ENCODE measurements at regions not wholly inside any gene's neighbourhood (a gene's known extent, or its start where the extent isn't known, plus 50 kb on each side); places are given as distances from the start of the nearest gene placed in this dataset.

DNA sequence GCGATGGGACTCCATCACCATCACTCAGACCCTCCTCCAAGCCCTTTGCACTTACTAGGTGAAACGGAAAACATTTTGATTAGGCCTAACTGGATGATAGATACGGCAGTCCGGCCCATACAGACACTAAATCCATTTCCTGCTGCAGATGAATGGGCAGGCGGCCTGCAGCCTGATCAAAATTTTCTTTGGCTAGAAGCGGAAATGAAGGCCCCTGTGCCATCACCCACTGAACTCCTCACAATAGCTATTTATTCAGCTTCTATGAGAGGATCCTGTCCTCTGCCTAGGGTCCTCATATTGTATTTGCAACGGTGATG, 200.5 kb downstream of the OMA1 start:
- no peak overlapping the region for H3K27ac Mint-ChIP-seq
- intact Hi-C loops (cut with micrococcal nuclease), result no loop called here
- ATAC-seq (ENCODE audit: low read depth), result no peak
- ChIA-PET CTCF (no interaction called here), POLR2A (no interaction called here)
- H3K9me3 Mint-ChIP-seq, result peaks cover 6% of the 10 kb centered on the region
- DNase-seq, result no peak
- H3K27me3 Mint-ChIP-seq, result no peaks in the 10 kb centered on the region
- no peaks in the 10 kb centered on the region for H3K36me3 Mint-ChIP-seq (ENCODE audit: low read depth)
- H3K4me1 Mint-ChIP-seq, result no peaks in the 10 kb centered on the region
- H3K4me3 Mint-ChIP-seq, result no peak overlapping the region
- TF ChIP-seq, protein P1, sequence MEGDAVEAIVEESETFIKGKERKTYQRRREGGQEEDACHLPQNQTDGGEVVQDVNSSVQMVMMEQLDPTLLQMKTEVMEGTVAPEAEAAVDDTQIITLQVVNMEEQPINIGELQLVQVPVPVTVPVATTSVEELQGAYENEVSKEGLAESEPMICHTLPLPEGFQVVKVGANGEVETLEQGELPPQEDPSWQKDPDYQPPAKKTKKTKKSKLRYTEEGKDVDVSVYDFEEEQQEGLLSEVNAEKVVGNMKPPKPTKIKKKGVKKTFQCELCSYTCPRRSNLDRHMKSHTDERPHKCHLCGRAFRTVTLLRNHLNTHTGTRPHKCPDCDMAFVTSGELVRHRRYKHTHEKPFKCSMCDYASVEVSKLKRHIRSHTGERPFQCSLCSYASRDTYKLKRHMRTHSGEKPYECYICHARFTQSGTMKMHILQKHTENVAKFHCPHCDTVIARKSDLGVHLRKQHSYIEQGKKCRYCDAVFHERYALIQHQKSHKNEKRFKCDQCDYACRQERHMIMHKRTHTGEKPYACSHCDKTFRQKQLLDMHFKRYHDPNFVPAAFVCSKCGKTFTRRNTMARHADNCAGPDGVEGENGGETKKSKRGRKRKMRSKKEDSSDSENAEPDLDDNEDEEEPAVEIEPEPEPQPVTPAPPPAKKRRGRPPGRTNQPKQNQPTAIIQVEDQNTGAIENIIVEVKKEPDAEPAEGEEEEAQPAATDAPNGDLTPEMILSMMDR (IDR thresholded peaks at IDR 0.05), result no peak

DNA sequence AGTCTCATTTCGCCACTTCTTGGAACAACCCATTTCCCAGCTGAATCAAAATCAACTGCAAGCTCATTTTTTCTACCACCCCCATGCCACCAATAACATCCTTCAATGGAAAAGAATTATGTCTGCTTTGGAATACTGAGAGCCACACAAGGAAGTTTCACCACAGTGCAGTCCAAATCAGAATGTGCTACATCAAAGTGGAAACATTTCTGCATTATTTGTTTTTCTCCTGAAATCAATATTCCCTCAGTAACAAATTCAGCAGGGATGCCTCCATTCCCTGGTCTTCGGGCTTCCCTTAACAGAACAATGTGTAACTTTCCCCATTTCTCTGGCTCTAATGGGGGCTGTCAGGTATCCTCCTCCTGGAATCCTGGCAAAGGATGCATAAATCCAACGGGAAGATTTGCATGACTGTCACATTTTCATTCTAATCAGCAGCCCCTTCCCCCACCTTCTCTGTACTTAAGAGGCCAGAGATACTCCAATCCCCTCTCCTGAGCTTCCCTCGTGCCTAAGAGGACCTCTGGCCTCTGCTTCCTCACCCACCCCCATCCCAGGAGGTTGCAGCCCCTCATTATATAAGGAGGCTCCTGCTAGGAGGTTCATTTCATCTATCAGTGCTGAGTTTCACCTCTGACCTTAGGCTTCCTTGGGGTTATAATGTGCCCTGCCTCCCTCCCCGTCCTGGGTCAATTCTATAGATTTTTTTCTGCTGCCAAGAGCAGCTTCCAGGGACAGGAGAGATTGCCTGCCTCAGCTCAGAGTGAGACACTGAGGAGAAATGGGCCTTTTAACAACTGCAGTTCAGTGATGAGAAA, 201.1 kb downstream of the OMA1 start:
- Mint-ChIP-seq H3K36me3 (ENCODE audit: low read depth) (no peaks in the 10 kb centered on the region), H3K4me1 (no peaks in the 10 kb centered on the region)

DNA sequence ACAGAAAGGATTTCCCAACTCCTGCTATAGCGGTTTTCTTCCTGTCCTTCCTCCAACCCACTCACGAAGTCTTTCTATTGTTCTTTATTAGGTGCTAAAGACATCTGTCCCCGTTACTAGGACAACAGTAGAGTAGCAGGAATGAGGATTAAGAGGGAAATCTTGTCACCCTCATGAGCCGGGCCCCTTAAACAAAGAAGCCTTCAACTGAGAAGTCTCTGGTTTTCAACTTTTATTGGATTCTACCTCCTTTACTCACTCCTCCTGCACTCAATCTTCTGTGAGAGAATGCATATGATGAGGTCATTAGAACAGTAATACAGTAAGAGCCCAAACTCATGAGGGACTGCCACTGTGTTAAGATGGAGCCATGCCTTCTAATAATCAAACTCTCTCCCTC, 206.3 kb downstream of the OMA1 start:
- ChIA-PET POLR2A (no interaction called here), CTCF (no interaction called here)
- H3K27ac Mint-ChIP-seq, result no peak overlapping the region
- no peak for ATAC-seq (ENCODE audit: low read depth)
- no peaks in the 10 kb centered on the region for H3K4me1 Mint-ChIP-seq
- DNase-seq, result no peak
- TF ChIP-seq, protein P1 (IDR thresholded peaks at IDR 0.05), result no peak
- no peaks in the 10 kb centered on the region for H3K9me3 Mint-ChIP-seq
- H3K36me3 Mint-ChIP-seq (ENCODE audit: low read depth), result no peaks in the 10 kb centered on the region
- H3K27me3 Mint-ChIP-seq, result no peaks in the 10 kb centered on the region
- intact Hi-C loops (cut with micrococcal nuclease), result no loop called here
- H3K4me3 Mint-ChIP-seq, result no peak overlapping the region

More for the DNA sequence above, 201.1 kb downstream of the OMA1 start:
- ChIA-PET POLR2A (no interaction called here), CTCF (no interaction called here)
- no peak for ATAC-seq (ENCODE audit: low read depth)
- Mint-ChIP-seq H3K27me3 (no peaks in the 10 kb centered on the region), H3K9me3 (peaks cover 2% of the 10 kb centered on the region), H3K27ac (no peak overlapping the region), H3K4me3 (no peak overlapping the region)
- DNase-seq, result no peak
- intact Hi-C loops (cut with micrococcal nuclease), result no loop called here
- TF ChIP-seq, protein P1 (IDR thresholded peaks at IDR 0.05), result no peak

DNA sequence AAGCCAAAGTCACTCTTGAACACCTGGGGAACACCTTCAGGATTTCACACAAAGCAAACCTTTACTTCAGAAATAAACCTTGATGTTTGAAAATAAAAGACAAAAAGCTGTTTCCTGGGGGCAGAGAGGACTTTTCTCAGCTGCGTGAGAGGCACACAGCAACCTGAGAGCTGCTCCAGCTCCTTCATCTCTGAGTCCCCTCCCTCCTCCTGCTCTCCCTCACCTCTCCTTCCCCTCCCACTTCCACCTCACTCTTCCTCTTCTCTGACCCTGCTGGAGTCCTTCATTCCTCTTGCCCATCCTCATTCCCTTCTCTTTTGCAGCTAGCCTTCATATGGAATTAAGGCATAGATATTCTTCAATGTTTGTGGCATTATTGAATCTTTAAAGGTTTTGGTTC, 208.4 kb downstream of the OMA1 start:
- TF ChIP-seq, protein P1 (IDR thresholded peaks at IDR 0.05), result no peak
- POLR2A ChIA-PET, result no interaction called here
- Mint-ChIP-seq H3K9me3 (no peaks in the 10 kb centered on the region), H3K4me1 (no peaks in the 10 kb centered on the region), H3K36me3 (ENCODE audit: low read depth) (no peaks in the 10 kb centered on the region), H3K27me3 (no peaks in the 10 kb centered on the region), H3K4me3 (no peak overlapping the region), H3K27ac (no peak overlapping the region)
- intact Hi-C loops (cut with micrococcal nuclease), result no loop called here
- DNase-seq (no peak), ATAC-seq (ENCODE audit: low read depth) (no peak)
- CTCF ChIA-PET, result interaction anchor here (0.6 kb wide), 1 partner anchor 25 kb away, joined by 3 read pairs; no protein-coding TSS in a partner anchor

DNA sequence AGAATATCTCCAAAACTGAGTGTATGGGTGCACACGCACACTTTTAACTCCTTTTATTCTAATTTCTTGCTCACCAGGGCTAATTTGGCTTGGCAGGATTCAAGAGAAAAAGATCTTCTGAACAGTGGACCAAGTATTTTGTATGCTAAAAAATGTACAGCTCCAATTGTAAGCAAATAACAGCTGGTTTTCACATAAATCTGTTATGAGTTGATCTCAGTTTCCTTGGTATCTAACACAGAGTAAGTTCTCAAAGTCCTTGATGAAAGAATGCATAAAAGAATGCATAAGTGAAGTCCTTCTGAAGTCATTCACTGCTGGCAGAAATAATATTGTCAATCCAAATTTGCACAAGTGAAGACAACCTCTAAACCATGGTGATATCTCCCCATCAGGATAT, 213.0 kb downstream of the OMA1 start:
- CTCF ChIA-PET, result no interaction called here
- no peaks in the 10 kb centered on the region for H3K4me1 Mint-ChIP-seq
- POLR2A ChIA-PET, result no interaction called here
- ATAC-seq (ENCODE audit: low read depth) (no peak), DNase-seq (no peak)
- no peak overlapping the region for H3K27ac Mint-ChIP-seq
- intact Hi-C loops (cut with micrococcal nuclease), result no loop called here
- H3K36me3 Mint-ChIP-seq (ENCODE audit: low read depth), result no peaks in the 10 kb centered on the region
- no peaks in the 10 kb centered on the region for H3K9me3 Mint-ChIP-seq
- TF ChIP-seq, protein P1 (IDR thresholded peaks at IDR 0.05), result no peak
- H3K4me3 Mint-ChIP-seq, result no peak overlapping the region
- no peaks in the 10 kb centered on the region for H3K27me3 Mint-ChIP-seq
